GM19351 (cell line): ENCODE measurements at regions not wholly inside any gene's neighbourhood (a gene's known extent, or its start where the extent isn't known, plus 50 kb on each side); places are given as distances from the start of the nearest gene placed in this dataset.

Experiments
- ATAC-seq: cut with Tn5 transposase; IDR thresholded peaks from one replicate; pipeline ENCODE4 v1.9.1; 2021; ENCODE audit warnings: mild to moderate bottlenecking, moderate library complexity; ENCODE audit not compliant: unreplicated experiment

GRCh38 chr9:109593612-109594011 lies 95.5 kb upstream of the PTPN3 start:
- ATAC-seq: no peak

GRCh38 chr9:109597496-109597895 lies 99.4 kb upstream of the PTPN3 start:
- no peak for ATAC-seq

DNA sequence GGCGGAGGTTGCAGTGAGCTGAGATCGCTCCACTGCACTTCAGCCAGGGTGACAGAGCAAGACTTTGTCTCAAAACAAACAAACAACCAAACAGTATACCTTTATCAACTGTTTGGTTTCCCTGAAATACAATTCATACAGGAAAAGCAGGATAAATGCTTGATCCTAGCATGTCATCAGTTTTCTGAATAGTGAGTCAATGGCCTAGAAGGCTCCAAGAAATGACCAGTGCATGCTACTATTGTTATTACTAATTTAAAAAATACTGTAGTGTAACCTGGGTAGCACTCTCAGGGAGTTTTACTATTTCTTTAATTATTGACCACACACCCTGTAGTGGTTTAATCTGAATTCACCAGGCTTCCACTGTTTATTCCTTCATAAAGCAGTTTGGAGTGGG lies 101.0 kb upstream of the PTPN3 start:
- no peak for ATAC-seq

DNA sequence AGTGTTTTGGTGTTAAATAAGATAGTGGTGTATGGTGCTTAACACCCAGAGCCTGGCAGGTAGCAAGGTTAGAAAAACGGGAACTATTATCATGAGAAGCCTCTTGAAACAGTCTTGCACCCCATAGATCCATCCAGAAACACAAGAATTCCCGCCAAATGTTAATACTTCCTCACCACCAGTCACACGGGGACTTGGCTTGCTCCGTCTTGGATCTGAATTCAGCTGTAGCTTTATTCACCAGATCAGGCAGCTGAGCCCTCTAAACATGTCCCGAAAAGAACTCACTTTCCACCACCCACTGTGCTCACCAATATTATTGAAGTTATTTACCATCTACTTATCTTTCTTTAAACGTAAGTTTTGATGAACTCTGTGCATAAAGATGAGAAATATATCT lies 101.6 kb upstream of the PTPN3 start:
- ATAC-seq: no peak

DNA sequence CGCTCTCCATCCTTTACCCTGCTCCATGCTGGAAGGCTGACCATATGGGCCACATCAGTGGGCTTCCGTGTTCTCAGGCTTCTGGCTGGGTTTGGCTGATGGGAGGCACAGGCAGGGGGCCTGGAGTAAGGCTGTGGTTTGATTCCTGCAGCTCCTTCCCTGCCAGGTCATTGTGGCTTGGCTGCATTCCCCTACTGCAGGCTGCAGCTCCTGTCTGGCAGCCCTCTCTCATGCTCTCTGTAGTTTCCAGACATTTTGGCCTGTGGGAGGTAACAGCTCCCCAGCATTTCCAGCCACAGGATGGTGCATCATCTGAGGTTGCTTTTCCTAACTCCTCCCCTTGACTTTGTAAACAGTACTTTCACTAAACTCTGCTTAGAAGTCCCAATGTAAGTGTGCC lies 102.0 kb upstream of the PTPN3 start:
- ATAC-seq: no peak

- no peak for ATAC-seq
These were observed 103.1 kb upstream of the PTPN3 start for GRCh38 chr9:109601181-109601580.

DNA sequence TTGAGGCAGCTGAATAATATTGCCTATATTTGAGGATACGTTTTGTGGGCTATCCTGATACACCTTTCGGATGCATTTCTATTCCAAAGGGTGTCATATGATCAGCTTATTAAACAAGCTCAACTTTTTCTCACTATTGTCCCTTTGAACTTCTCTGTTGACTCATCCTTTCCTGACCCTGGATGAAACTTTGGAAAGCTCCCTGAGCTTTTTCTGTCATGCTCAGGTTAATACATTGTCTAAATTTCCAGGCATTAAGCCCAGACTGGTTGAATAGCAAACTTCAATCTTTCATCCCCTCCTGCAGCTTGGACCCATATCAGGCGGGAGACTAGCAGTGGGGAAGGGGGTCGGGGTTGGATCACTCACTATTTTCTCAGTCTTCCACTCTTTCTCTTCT lies 104.9 kb upstream of the PTPN3 start:
- no peak for ATAC-seq

- ATAC-seq: no peak
These were observed 106.0 kb upstream of the PTPN3 start for GRCh38 chr9:109604131-109604530.

GRCh38 chr9:109604781-109605180 lies 106.7 kb upstream of the PTPN3 start:
- no peak for ATAC-seq

DNA sequence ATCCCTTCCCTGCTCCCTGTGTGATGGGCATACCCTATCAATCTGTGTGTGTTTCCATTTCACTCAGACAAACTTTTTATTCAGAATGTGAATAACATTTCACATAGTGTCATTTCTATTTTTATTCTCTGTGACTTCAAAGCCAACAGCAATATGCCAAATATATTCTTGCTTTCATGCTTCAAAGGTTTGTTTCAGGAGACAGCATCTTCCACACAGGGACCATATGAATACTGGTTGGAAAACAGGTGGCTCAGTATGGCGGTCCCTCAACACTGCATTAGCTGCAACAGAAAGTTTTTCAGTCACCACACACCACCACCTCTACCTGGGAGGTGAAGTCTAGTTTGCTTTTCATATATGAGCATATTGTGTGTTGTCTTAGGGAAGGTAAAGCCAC lies 111.0 kb upstream of the PTPN3 start:
- ATAC-seq: no peak

- no peak for ATAC-seq
These were observed 118.5 kb upstream of the PTPN3 start for GRCh38 chr9:109616571-109617120.

GRCh38 chr9:109619310-109619709 lies 121.2 kb upstream of the PTPN3 start:
- no peak for ATAC-seq

DNA sequence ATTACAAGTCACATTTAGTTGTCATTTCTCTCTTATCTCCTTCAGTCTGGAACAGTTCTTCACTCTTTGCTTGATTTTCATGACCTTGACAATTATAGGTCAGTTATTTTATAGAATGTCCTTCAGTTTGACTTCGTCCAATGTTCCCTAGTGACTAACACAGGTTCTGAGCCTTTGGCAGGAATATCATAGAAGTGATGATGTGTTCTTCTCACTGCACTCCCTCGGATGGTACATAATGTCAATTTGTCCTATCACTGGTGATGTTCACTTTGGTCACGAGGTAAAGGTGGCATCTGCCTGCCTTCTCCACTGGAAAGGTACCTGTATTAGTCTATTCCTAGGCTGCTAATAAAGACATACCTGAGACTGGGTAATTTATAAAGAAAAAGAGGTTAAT lies 126.0 kb upstream of the PTPN3 start:
- ATAC-seq: no peak

GRCh38 chr9:109624896-109625295 lies 126.8 kb upstream of the PTPN3 start:
- no peak for ATAC-seq

GRCh38 chr9:109627042-109627441 lies 128.9 kb upstream of the PTPN3 start:
- no peak for ATAC-seq

GRCh38 chr9:109629615-109630014 lies 131.5 kb upstream of the PTPN3 start:
- ATAC-seq: no peak

GRCh38 chr9:109632817-109633216 lies 134.7 kb upstream of the PTPN3 start:
- ATAC-seq: no peak

GRCh38 chr9:109639674-109640579 lies 140.1 kb upstream of the PALM2AKAP2 start:
- ATAC-seq: no peak

- no peak for ATAC-seq
These were observed 139.2 kb upstream of the PALM2AKAP2 start for GRCh38 chr9:109640580-109641371.

GRCh38 chr9:109641372-109641659 lies 138.7 kb upstream of the PALM2AKAP2 start:
- no peak for ATAC-seq

GRCh38 chr9:109652112-109652511 lies 127.9 kb upstream of the PALM2AKAP2 start:
- no peak for ATAC-seq

DNA sequence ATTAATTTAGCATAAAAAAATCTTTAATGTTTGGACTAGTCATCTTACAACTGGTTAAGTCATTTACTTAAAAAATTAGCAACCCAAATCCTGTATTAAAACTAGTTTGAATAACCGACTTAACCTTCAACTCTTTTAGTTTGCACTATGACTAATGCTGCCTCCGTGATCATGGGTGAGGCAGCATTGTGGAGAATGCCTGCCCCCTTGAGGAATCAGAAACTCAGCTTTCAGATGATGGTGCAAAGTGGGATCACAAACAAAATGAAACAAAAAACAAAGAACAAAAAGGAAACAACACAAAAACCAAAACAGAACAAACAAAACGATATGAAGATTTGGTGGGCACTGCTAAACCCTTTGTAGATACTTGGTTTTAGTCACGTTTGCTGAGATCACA lies 127.0 kb upstream of the PALM2AKAP2 start:
- peak; percentile 59 for ATAC-seq
